CD4-positive, alpha-beta memory T cell (primary cell): ENCODE measurements at regions not wholly inside any gene's neighbourhood (a gene's known extent, or its start where the extent isn't known, plus 50 kb on each side); places are given as distances from the start of the nearest gene placed in this dataset.

ENCODE experiments used
- CTCF ChIA-PET: fragments of 350-600 bp; sonication (Branson Sonifier 250); formaldehyde crosslinking; loops from one replicate; lab custom pipeline; 2021; ENCODE audit warnings: inconsistent platforms; ENCODE audit not compliant: partially characterized antibody; lab: Charles Lee
- POLR2A ChIA-PET: fragments of 350-600 bp; sonication (Branson Sonifier 250); formaldehyde crosslinking; loops from one replicate; lab custom pipeline; 2021; ENCODE audit not compliant: partially characterized antibody; lab: Charles Lee
- DNase-seq, 5 donors: peaks; one replicate each; pipeline versions ENCODE4 v3.0.0 to v3.0.0-alpha.2; 2020 to 2022; ENCODE audit warnings: mixed read lengths in 1 of 5
- H3K27ac ChIP-seq: one replicate; pipeline ENCODE4 v1.7.0; 2013; ENCODE audit warnings: low read depth, low read length
- H3K27me3 ChIP-seq: 2 replicates; pipeline ENCODE4 v1.7.0; 2013; ENCODE audit warnings: mild to moderate bottlenecking, low read length, moderate library complexity; ENCODE audit not compliant: insufficient read depth
- H3K36me3 ChIP-seq: 2 replicates; pipeline ENCODE4 v1.7.0; 2013; ENCODE audit warnings: mild to moderate bottlenecking, low read length, moderate library complexity; ENCODE audit not compliant: insufficient read depth
- H3K4me1 ChIP-seq: 2 replicates; pipeline ENCODE4 v1.7.0; 2013; ENCODE audit warnings: mild to moderate bottlenecking, low read length, moderate library complexity; ENCODE audit not compliant: insufficient read depth
- H3K4me3 ChIP-seq, 2 donors: one replicate each; pipeline ENCODE4 v1.7.0; 2013; ENCODE audit warnings: low read length in 2 of 2, mild to moderate bottlenecking in 1 of 2
- H3K9me3 ChIP-seq, 2 donors: one replicate each; pipeline ENCODE4 v1.7.0; 2013; ENCODE audit warnings: low read length in 2 of 2, control low read depth in 1 of 2; ENCODE audit not compliant: control insufficient read depth in 1 of 2
- H3K27ac Mint-ChIP-seq, 7 donors: one replicate each; pipeline ENCODE4 v1.8.0; 2020 to 2021; ENCODE audit warnings: mixed read lengths in 7 of 7, mild to moderate bottlenecking in 6 of 7, inconsistent platforms in 3 of 7, moderate library complexity in 3 of 7
- H3K27me3 Mint-ChIP-seq, 2 donors: one replicate each; pipeline ENCODE4 v1.8.0; 2020 to 2021; ENCODE audit warnings: mixed read lengths in 2 of 2
- H3K36me3 Mint-ChIP-seq, 2 donors: one replicate each; pipeline ENCODE4 v1.8.0; 2020 to 2021; ENCODE audit warnings: mixed read lengths in 2 of 2, inconsistent platforms in 1 of 2, mild to moderate bottlenecking in 1 of 2
- H3K4me1 Mint-ChIP-seq, 4 donors: one replicate each; pipeline ENCODE4 v1.8.0; 2020 to 2021; ENCODE audit warnings: mixed read lengths in 4 of 4, mild to moderate bottlenecking in 1 of 4
- H3K4me3 Mint-ChIP-seq, 8 donors: one replicate each; pipeline ENCODE4 v1.8.0; 2020 to 2021; ENCODE audit warnings: mixed read lengths in 8 of 8, mild to moderate bottlenecking in 7 of 8, moderate library complexity in 6 of 8, inconsistent platforms in 3 of 8
- H3K9me3 Mint-ChIP-seq, 8 donors: one replicate each; pipeline ENCODE4 v1.8.0; 2020 to 2021; ENCODE audit warnings: mixed read lengths in 8 of 8, mild to moderate bottlenecking in 5 of 8, inconsistent platforms in 3 of 8, moderate library complexity in 1 of 8
- intact Hi-C: fragments of 100-400 bp; cut with micrococcal nuclease; formaldehyde crosslinking; loops from one replicate; pipeline ENCODE4 v1.15.1; 2023

GRCh38 chr2:123870881-123871276 lies 154.2 kb upstream of the CNTNAP5 start:
- ChIA-PET CTCF (no interaction called here), POLR2A (no interaction called here)
- Histone ChIP-seq H3K9me3 (no peaks in the 10 kb centered on the region), H3K4me1 (no peaks in the 10 kb centered on the region), H3K4me3 (no peak overlapping the region), H3K27me3 (no peaks in the 10 kb centered on the region), H3K27ac (no peak overlapping the region), H3K36me3 (no peaks in the 10 kb centered on the region)
- Mint-ChIP-seq H3K9me3 (peaks cover 4 to 32% (median 12%) of the 10 kb centered on the region in 8 donors), H3K27ac (no peak overlapping the region), H3K4me1 (no peaks in the 10 kb centered on the region), H3K4me3 (no peak overlapping the region), H3K36me3 (no peaks in the 10 kb centered on the region), H3K27me3 (no peaks in the 10 kb centered on the region)
- intact Hi-C loops: no loop called here
- DNase-seq: no peak

GRCh38 chr2:123890148-123890547 lies 134.9 kb upstream of the CNTNAP5 start:
- H3K9me3 Mint-ChIP-seq: peaks cover 2 to 62% (median 24%) of the 10 kb centered on the region in 8 donors

GRCh38 chr2:123894167-123894566 lies 130.9 kb upstream of the CNTNAP5 start:
- H3K4me1 Mint-ChIP-seq: no peaks in the 10 kb centered on the region
- no peak overlapping the region for H3K27ac ChIP-seq
- no peaks in the 10 kb centered on the region for H3K27me3 Mint-ChIP-seq
- H3K36me3 Mint-ChIP-seq: no peaks in the 10 kb centered on the region
- H3K9me3 Mint-ChIP-seq: peaks cover 0 to 45% (median 30%) of the 10 kb centered on the region in 8 donors
- ChIA-PET CTCF (no interaction called here), POLR2A (no interaction called here)
- no peak for DNase-seq
- peaks cover 0 to 4% of the 10 kb centered on the region in 2 donors for H3K9me3 ChIP-seq
- H3K27ac Mint-ChIP-seq: no peak overlapping the region
- H3K4me3 Mint-ChIP-seq: no peak overlapping the region
- intact Hi-C loops: no loop called here
- no peaks in the 10 kb centered on the region for H3K36me3 ChIP-seq
- no peaks in the 10 kb centered on the region for H3K27me3 ChIP-seq
- no peak overlapping the region for H3K4me3 ChIP-seq
- H3K4me1 ChIP-seq: no peaks in the 10 kb centered on the region

More at GRCh38 chr2:123890148-123890547, 134.9 kb upstream of the CNTNAP5 start:
- ChIA-PET POLR2A (no interaction called here), CTCF (no interaction called here)
- H3K36me3 ChIP-seq: no peaks in the 10 kb centered on the region
- H3K27ac ChIP-seq: no peak overlapping the region
- Mint-ChIP-seq H3K4me1 (no peaks in the 10 kb centered on the region), H3K4me3 (no peak overlapping the region), H3K27me3 (no peaks in the 10 kb centered on the region), H3K36me3 (no peaks in the 10 kb centered on the region), H3K27ac (no peak overlapping the region)
- H3K27me3 ChIP-seq: no peaks in the 10 kb centered on the region
- no peaks in the 10 kb centered on the region for H3K9me3 ChIP-seq
- DNase-seq: no peak
- H3K4me1 ChIP-seq: no peaks in the 10 kb centered on the region
- intact Hi-C loops: no loop called here
- no peak overlapping the region for H3K4me3 ChIP-seq

GRCh38 chr2:123895651-123896050 lies 129.4 kb upstream of the CNTNAP5 start:
- POLR2A ChIA-PET: no interaction called here
- Histone ChIP-seq H3K27me3 (no peaks in the 10 kb centered on the region), H3K4me3 (no peak overlapping the region), H3K36me3 (no peaks in the 10 kb centered on the region), H3K9me3 (peaks cover 0 to 4% of the 10 kb centered on the region in 2 donors), H3K4me1 (no peaks in the 10 kb centered on the region), H3K27ac (no peak overlapping the region)
- H3K4me1 Mint-ChIP-seq: no peaks in the 10 kb centered on the region
- no peak overlapping the region for H3K27ac Mint-ChIP-seq
- H3K27me3 Mint-ChIP-seq: no peaks in the 10 kb centered on the region
- H3K4me3 Mint-ChIP-seq: no peak overlapping the region
- DNase-seq: no peak
- H3K9me3 Mint-ChIP-seq: peaks cover 0 to 39% (median 25%) of the 10 kb centered on the region in 8 donors
- CTCF ChIA-PET: no interaction called here
- H3K36me3 Mint-ChIP-seq: no peaks in the 10 kb centered on the region
- intact Hi-C loops: no loop called here

GRCh38 chr2:123901256-123901655 lies 123.8 kb upstream of the CNTNAP5 start:
- H3K4me1 Mint-ChIP-seq: no peaks in the 10 kb centered on the region
- H3K4me3 Mint-ChIP-seq: no peak overlapping the region
- POLR2A ChIA-PET: no interaction called here
- no peaks in the 10 kb centered on the region for H3K36me3 ChIP-seq
- DNase-seq: no peak
- no peak overlapping the region for H3K4me3 ChIP-seq
- H3K27me3 Mint-ChIP-seq: no peaks in the 10 kb centered on the region
- no peaks in the 10 kb centered on the region for H3K27me3 ChIP-seq
- no peak overlapping the region for H3K27ac Mint-ChIP-seq
- H3K4me1 ChIP-seq: no peaks in the 10 kb centered on the region
- H3K36me3 Mint-ChIP-seq: no peaks in the 10 kb centered on the region
- intact Hi-C loops: no loop called here
- H3K9me3 ChIP-seq: no peaks in the 10 kb centered on the region
- no peak overlapping the region for H3K27ac ChIP-seq
- CTCF ChIA-PET: no interaction called here
- peaks cover 2 to 38% (median 12%) of the 10 kb centered on the region in 8 donors for H3K9me3 Mint-ChIP-seq

GRCh38 chr2:123906361-123906760 lies 118.7 kb upstream of the CNTNAP5 start:
- DNase-seq: no peak
- H3K9me3 Mint-ChIP-seq: peaks cover 2 to 18% (median 11%) of the 10 kb centered on the region in 8 donors
- H3K27ac Mint-ChIP-seq: no peak overlapping the region
- ChIA-PET CTCF (no interaction called here), POLR2A (no interaction called here)
- Histone ChIP-seq H3K4me1 (no peaks in the 10 kb centered on the region), H3K36me3 (no peaks in the 10 kb centered on the region), H3K9me3 (no peaks in the 10 kb centered on the region), H3K4me3 (no peak overlapping the region), H3K27ac (no peak overlapping the region), H3K27me3 (no peaks in the 10 kb centered on the region)
- no peak overlapping the region for H3K4me3 Mint-ChIP-seq
- no peaks in the 10 kb centered on the region for H3K36me3 Mint-ChIP-seq
- no peaks in the 10 kb centered on the region for H3K27me3 Mint-ChIP-seq
- H3K4me1 Mint-ChIP-seq: no peaks in the 10 kb centered on the region
- intact Hi-C loops: no loop called here

- no peak for DNase-seq
- no peaks in the 10 kb centered on the region for H3K36me3 Mint-ChIP-seq
- ChIA-PET POLR2A (no interaction called here), CTCF (no interaction called here)
- H3K27me3 ChIP-seq: no peaks in the 10 kb centered on the region
- H3K4me3 Mint-ChIP-seq: no peak overlapping the region
- H3K9me3 Mint-ChIP-seq: peaks cover 0 to 16% (median 10%) of the 10 kb centered on the region in 8 donors
- H3K9me3 ChIP-seq: no peaks in the 10 kb centered on the region
- intact Hi-C loops: no loop called here
- H3K27ac Mint-ChIP-seq: no peak overlapping the region
- H3K4me3 ChIP-seq: no peak overlapping the region
- H3K4me1 Mint-ChIP-seq: no peaks in the 10 kb centered on the region
- H3K27me3 Mint-ChIP-seq: no peaks in the 10 kb centered on the region
- H3K36me3 ChIP-seq: no peaks in the 10 kb centered on the region
- H3K4me1 ChIP-seq: no peaks in the 10 kb centered on the region
- no peak overlapping the region for H3K27ac ChIP-seq
Measured at GRCh38 chr2:123908522-123908921, 116.6 kb upstream of the CNTNAP5 start.

- H3K4me1 ChIP-seq: no peaks in the 10 kb centered on the region
- H3K4me3 ChIP-seq: no peak overlapping the region
- intact Hi-C loops: no loop called here
- no peak overlapping the region for H3K27ac Mint-ChIP-seq
- no peaks in the 10 kb centered on the region for H3K27me3 Mint-ChIP-seq
- H3K36me3 Mint-ChIP-seq: no peaks in the 10 kb centered on the region
- no peak overlapping the region for H3K4me3 Mint-ChIP-seq
- peaks cover 0 to 16% (median 10%) of the 10 kb centered on the region in 8 donors for H3K9me3 Mint-ChIP-seq
- no peaks in the 10 kb centered on the region for H3K9me3 ChIP-seq
- H3K4me1 Mint-ChIP-seq: no peaks in the 10 kb centered on the region
- CTCF ChIA-PET: no interaction called here
- no peaks in the 10 kb centered on the region for H3K27me3 ChIP-seq
- H3K36me3 ChIP-seq: no peaks in the 10 kb centered on the region
- POLR2A ChIA-PET: no interaction called here
- no peak for DNase-seq
- H3K27ac ChIP-seq: no peak overlapping the region
Measured at GRCh38 chr2:123912171-123912570, 112.9 kb upstream of the CNTNAP5 start.
